ENCODE measurements at regions not wholly inside any gene's neighbourhood (a gene's known extent, or its start where the extent isn't known, plus 50 kb on each side); places are given as distances from the start of the nearest gene placed in this dataset.

GRCh38 chr1:191026828-191027227 lies 549.2 kb upstream of the BRINP3 start:
- TF ChIP-seq CREM (IDR thresholded peaks at IDR 0.05) = no peak
- TF ChIP-seq CREM (CRISPR knock-in tag; IDR thresholded peaks at IDR 0.05) = no peak
- no peak for TF ChIP-seq RELA (CRISPR knock-in tag; IDR thresholded peaks at IDR 0.05)
- TF ChIP-seq BHLHE40 (IDR thresholded peaks at IDR 0.05; ENCODE audit: low read length) = no peak

Measured in HepG2 (cell line).